KOPT-K1 (cell line): ENCODE measurements at regions not wholly inside any gene's neighbourhood (a gene's known extent, or its start where the extent isn't known, plus 50 kb on each side); places are given as distances from the start of the nearest gene placed in this dataset.

Experiments used
- H3K27ac ChIP-seq: fragments of 200-600 bp; sonication (generic); 2 replicates; pipeline ENCODE4 v1.5.1; 2016; ENCODE audit warnings: antibody characterized with exemption, mild to moderate bottlenecking, low read depth, low read length; ENCODE audit not compliant: poor library complexity, severe bottlenecking
- H3K36me3 ChIP-seq: fragments of 200-600 bp; sonication (generic); 2 replicates; pipeline ENCODE4 v1.5.1; 2017; ENCODE audit warnings: antibody characterized with exemption, mild to moderate bottlenecking, low read length, moderate library complexity; ENCODE audit not compliant: insufficient read depth
- H3K9me3 ChIP-seq: fragments of 200-600 bp; sonication (generic); 2 replicates; pipeline ENCODE4 v1.5.1; 2017; ENCODE audit warnings: antibody characterized with exemption, low read length, mild to moderate bottlenecking; ENCODE audit not compliant: insufficient read depth, poor library complexity, severe bottlenecking

DNA sequence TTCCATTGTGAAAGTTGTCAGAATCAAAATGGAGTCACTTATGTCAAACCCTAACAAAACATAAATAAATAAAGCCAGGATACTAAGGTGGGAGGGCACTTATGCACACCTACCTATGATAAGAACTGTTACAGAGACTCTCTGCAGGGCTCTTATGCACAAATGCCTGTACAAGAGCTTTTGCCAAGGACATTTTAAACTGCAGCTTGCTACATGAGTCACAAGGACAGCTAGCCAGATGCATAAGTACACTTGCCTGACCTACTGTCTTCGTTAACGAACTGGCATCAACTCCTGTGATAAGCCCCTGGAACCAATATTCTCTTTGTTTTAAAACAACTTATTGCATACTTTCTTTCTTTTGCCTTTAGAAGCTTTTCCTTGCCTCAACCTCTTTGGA lies 152.9 kb upstream of the SPEF2 start:
- no peaks in the 10 kb centered on the region for H3K36me3 ChIP-seq
- no peak overlapping the region for H3K27ac ChIP-seq
- H3K9me3 ChIP-seq = no peaks in the 10 kb centered on the region

DNA sequence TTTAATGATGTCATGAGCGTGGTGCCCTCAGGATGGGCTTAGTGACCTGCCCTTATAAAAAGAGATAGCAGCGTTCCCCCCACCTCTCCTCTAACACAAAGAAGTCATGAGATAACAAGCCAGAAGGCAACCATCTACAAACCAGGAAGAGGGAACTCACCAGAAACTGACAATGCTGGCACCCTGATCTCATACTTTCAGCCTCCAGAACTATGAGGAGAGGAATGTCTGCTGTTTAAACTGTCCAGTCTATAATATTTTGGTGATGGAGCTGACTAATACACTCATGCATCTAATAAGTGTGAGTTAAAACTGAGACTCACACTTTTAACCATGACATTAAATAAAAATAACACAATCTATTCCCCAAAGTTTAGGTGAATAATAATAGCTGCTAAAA lies 156.1 kb upstream of the SPEF2 start:
- H3K36me3 ChIP-seq = no peaks in the 10 kb centered on the region
- no peak overlapping the region for H3K27ac ChIP-seq
- no peaks in the 10 kb centered on the region for H3K9me3 ChIP-seq

DNA sequence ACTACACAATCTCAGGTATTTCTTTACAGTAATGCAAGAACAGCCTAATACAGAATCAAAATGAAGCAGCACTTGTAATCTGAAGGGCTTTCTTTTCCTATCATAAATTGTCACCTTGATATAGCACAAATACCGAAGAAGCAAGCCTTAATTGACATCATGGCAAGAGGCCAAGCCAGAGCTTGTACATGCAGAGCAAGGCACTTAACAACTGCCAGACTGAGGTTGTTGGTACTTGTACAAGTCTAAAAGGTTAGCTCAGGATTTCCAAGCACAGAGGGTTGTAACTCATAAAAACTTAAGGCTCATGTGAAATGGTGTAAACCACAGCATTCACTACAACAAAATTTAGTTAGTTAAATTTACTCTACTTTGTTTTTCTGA lies 158.8 kb upstream of the SPEF2 start:
- no peaks in the 10 kb centered on the region for H3K36me3 ChIP-seq

DNA sequence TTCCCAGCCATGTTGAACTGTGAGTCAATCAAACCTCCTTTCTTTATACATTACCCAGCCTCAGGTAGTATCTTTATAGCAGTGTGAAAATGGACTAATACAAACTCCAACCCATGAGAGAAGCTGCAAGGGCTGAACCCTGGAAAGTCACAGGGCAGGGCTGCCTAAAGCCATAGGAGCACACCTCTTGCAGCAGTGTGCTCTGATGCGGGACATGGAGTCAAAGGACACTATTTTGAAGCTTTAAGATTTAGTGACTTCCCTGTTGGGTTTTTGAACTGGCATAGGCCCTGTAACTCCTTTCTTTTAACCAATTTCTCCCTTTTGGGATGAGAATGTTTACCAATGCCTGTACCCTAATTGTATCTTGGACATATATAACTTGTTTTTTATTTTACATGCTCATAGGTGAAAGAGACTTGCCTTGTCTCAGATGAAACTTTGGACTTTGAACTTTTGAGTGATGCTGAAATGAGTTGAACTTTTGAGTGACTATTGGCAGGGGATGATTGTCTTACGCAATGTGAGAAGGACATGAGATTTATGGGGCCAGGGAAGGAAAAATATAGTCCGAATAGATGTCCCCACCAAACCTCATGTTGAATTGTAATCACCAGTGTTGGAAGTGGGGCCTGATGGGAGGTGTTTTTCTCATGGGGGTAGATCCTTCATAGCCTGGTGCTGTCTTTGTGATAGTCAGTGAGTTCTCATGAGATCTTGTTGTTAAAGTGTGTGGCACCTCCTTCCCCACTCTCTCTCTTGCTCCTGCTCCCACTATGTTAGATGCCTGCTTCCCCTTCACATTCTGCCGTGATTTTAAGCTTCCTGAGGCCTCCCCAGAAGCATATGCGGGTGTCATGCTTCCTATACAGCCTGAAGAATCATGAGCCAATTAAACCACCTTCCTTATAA lies 159.5 kb upstream of the SPEF2 start:
- no peak overlapping the region for H3K27ac ChIP-seq
- H3K36me3 ChIP-seq = no peaks in the 10 kb centered on the region
- H3K9me3 ChIP-seq = no peaks in the 10 kb centered on the region

More for the DNA sequence above, 158.8 kb upstream of the SPEF2 start:
- Histone ChIP-seq H3K27ac (no peak overlapping the region), H3K9me3 (no peaks in the 10 kb centered on the region)

DNA sequence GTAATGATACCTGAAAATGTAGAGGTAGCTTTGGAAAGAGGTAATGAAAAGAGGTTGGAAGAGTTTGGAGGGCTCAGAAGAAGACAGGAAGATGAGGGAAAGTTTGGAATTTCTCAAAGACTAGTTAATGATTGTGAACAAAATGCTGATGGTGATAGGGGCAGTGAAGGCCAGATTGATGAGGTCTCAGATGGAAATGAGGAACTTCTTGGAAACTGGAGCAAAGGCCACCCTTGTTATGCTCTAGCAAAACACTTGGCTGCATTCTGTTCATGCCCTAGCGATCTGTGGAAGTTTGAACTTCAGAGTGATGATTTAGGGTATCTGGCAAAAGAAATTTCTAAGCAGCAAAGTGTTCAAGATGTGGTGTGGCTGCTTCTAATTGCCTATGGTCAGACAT lies 161.2 kb upstream of the SPEF2 start:
- H3K36me3 ChIP-seq = no peaks in the 10 kb centered on the region
- no peak overlapping the region for H3K27ac ChIP-seq
- H3K9me3 ChIP-seq = no peaks in the 10 kb centered on the region

DNA sequence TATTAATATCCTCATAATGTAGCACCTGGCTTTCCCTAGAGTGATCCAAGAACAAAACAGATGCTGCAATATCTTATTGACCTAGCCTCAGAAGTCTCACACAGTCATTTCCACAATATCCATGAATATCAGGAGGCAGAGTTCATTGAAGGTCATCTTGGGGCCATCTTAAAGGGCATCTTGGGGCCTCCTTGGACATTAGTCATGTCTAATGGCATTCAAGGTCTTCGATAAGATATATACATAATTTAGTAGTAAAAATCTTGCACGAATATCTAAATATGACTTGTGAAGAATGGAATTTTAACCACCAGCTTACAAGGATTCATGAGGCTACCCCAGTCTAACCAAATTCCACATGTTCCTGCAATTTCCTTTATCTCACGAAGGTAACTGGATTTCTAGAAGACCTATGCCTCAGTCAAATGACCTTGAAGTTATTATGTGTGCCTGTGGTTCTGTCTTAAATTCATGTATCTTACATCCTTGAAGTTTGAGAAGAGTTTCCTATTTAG lies 163.6 kb upstream of the SPEF2 start:
- Histone ChIP-seq H3K9me3 (no peaks in the 10 kb centered on the region), H3K36me3 (no peaks in the 10 kb centered on the region), H3K27ac (no peak overlapping the region)

DNA sequence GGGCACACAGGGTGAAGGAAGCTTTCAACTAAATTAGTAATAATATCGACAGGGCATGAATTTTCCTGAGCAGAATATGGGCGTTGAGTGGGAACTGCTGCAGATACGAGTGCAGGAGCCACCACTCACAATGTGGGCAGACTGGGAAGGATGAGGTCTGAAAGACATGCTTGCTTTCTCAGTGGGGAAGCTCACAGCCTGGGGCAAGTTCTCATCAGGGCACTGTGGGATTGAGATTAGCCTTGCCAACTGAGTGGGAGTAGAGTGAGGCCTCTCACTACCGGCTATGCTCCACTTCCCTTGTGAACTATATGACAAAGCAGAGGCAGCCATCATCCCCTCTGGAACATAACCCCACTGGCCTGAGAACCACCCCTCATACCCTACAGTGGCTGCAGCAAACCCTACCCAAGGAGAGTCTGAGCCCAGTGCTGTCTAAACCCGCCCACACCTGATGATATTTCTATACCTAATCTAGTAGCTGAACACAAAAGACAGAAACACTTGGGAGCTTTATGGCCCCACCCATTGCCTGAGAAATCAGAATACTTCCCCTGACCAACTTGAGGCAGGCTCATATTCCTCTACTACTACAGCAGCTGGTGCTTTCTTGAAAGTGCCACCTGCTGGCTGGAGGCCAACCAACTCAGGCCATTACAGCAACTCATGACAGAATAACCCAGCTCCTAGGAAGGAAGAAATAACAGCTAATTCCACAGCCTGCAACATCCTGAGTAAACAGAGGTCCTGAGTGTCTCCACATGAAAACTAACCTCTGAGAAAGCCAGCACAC lies 173.7 kb upstream of the SPEF2 start:
- H3K27ac ChIP-seq = no peak overlapping the region
- H3K36me3 ChIP-seq = no peaks in the 10 kb centered on the region
- no peaks in the 10 kb centered on the region for H3K9me3 ChIP-seq

DNA sequence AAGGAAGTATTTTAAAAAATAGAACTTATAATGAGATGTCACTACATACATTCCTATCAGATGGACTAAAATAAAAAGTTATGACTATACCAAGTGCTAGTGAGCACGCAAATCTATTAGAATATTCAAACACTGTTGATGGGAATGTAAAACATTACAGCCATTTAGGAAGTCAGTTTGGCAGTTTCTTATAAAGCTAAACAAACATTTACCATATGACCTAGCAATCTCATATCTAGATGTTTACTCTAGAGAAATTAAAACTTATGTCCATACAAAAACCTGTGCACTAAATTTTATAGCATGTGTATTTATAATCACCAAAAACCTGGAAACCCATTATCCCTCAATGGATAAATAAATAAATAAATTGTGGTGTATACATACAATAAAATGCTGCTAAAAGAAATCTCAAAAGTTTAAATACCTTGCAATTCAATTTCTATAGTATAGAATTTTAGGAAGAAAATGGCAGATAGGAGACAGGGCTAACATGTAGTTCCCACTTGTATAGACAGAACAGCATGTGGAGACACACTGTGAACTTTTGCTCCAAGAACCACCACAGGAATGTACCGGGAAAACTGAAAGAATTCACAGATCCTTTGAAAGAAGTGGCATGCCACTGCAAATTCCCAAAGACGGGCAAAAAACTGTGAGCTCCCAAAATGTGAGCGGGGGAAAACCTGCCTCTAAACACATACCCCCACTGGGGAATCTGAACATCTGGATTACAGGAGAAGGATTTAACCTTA lies 174.6 kb upstream of the SPEF2 start:
- Histone ChIP-seq H3K36me3 (no peaks in the 10 kb centered on the region), H3K9me3 (no peaks in the 10 kb centered on the region), H3K27ac (no peak overlapping the region)

DNA sequence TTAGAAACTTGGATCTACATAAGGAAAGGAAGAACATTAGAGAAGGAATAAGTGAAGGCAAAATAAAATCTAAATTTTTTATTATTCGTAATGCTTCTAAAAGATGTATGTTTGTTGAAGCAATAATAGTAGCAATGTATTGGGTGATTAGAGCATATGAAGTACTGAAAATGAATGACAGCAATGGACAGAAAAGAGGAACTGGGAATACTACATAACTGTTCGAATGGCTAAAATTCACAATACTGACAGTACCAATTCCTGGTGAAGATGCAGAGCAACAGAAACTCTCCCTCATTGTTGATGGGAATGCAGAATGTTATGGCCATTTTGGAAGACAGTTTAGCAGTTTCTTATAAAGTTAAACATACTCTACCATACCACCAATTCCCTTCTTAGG lies 177.3 kb upstream of the SPEF2 start:
- no peaks in the 10 kb centered on the region for H3K9me3 ChIP-seq
- H3K27ac ChIP-seq = no peak overlapping the region
- H3K36me3 ChIP-seq = no peaks in the 10 kb centered on the region

DNA sequence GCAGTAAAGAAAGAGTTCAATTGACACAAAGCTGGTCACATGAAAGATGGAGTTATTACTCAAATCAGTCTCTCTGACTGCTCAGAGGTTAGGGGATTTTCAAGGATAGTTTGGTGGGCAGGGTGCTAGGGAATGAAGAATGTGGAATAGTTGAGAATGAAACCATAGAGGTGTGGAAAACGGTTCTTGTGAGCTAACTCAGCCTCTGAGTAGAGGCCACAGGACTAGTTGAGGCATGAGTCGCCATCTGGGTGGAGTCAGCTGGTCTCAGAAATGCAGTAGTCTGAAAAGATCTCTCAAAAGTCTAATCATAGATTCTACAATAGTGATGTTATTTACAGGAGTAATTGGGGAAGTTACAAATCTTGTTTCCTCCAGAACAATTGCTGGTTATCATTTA lies 178.9 kb upstream of the SPEF2 start:
- Histone ChIP-seq H3K27ac (no peak overlapping the region), H3K9me3 (no peaks in the 10 kb centered on the region), H3K36me3 (no peaks in the 10 kb centered on the region)

DNA sequence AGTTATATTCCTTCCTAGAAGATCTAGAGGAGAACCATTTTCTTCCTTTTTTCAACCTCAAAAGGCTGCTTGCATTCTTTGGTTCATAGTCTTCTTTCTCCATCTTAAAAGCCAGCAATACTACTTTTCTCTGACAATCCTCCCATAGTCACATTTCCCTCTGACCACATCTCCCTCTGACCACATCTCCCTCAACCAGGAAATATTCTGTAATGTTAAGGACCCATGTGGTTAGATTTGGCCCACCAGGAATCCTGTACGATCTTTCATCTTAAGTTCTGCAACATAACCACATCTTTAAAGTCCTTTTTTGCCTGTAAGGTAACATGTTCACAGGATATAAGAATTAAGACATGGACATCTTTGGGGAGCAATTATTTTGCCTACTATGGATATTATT lies 179.4 kb upstream of the SPEF2 start:
- H3K27ac ChIP-seq = no peak overlapping the region
- no peaks in the 10 kb centered on the region for H3K9me3 ChIP-seq

DNA sequence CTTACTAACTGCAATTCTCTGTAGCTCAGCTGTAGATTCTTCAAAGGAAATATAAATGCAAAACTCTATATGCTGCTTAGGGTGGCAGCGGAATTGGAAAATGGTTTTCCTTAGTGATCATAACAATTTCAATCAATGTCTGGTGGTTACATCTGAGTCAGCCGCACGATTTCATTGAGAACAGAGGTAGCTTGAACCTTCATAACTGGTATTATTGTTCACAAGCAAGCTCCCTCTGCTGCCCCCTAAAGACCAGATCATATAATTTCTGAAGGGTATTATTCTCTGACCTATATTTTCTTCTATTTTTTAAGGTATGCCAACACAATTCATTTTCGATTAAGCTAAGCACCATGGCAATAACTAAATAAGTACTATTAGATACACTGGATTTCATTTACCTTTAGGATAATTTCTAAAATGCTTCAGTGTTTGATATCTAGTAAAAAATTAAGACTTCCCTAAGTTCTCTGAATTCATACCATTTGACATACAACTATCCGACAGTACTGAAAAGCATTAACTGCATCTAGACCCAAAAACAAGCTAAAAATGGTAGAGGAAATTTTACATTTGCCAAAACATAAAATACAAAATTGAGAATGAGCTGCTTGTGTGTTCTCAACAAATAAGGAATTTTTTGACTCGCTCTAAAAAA lies 181.1 kb upstream of the SPEF2 start:
- no peaks in the 10 kb centered on the region for H3K36me3 ChIP-seq
- H3K27ac ChIP-seq = no peak overlapping the region
- H3K9me3 ChIP-seq = no peaks in the 10 kb centered on the region

More for the DNA sequence above, 179.4 kb upstream of the SPEF2 start:
- no peaks in the 10 kb centered on the region for H3K36me3 ChIP-seq

DNA sequence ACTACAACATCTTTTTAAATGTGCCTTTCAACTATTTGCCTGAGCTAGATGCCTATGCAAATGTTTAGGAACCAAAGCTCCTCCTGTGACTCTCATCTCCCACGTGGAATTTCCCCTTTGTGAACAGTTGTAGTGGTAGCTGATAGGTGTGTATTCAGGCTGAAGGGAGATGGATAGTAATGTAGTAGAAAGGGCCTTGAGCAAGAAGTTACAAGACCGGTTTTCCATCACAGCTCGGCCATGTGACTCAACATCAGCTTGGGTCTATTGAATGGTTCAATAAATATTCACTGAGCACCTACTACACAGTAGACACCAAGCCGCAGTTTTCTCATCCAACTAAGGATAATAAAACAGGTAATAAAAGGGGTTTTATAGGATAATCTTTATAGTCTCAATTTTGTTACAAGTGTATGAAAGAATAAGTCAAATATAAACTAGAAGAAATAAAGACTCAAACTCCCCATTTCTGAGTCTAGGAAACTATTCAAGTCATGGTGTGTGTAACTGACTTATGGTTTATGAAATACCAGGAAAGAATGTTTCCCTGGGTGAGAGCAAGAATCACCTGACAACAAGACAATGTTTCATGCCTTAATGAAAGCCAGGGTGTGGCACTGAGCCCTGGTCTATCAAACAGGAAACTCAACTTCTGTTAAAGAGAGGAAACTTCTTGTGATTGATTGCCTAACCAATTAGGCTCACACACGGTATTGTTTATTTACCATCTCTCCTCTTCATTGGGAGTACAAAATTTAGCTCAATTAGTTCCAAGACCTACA lies 187.1 kb upstream of the SPEF2 start:
- H3K36me3 ChIP-seq = no peaks in the 10 kb centered on the region
- H3K9me3 ChIP-seq = no peaks in the 10 kb centered on the region
- no peak overlapping the region for H3K27ac ChIP-seq

DNA sequence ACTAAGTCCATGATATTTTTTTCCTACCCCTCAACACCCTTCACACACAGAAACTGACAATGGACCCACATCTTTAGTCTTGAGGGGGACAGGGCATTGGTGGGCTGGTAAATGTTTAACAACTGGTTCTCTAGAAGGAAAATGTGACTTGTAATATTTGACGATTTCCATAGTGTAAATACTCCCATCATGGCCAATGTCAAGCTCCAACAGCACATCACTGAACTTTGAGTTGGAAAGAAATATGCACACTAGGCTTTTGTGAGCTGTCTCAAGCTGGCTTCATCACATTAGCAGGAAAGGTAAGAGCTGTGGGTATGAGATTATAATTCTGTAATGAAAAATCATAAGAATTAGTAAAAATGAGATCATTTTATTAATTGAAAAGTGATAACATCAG lies 189.9 kb upstream of the PRLR start:
- H3K36me3 ChIP-seq = no peaks in the 10 kb centered on the region
- H3K9me3 ChIP-seq = no peaks in the 10 kb centered on the region
- no peak overlapping the region for H3K27ac ChIP-seq
